ENCODE measurements at regions not wholly inside any gene's neighbourhood (a gene's known extent, or its start where the extent isn't known, plus 50 kb on each side); places are given as distances from the start of the nearest gene placed in this dataset.

DNA sequence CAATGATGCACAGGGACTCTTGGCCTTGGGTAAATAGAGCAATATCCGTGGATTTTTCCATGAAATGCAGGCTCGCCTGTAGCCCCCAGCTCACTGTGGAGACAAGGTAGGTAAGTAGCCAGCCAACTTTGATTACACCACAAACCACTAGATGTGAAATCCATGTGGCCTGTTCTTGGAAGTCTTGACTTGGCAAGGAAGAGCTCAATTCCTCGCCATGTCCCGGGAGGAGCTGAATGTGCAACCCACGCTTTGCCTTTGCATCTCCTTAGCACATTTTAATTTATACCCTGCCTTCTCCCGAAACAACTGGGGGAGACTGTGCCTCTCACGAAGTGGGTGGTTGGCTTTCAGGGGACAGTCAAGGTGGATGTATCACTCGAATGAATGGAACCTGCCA, 347.7 kb upstream of the MKI67 start:
- TF ChIP-seq POLR2A (IDR thresholded peaks at IDR 0.05) (no peak), CTCF (IDR thresholded peaks at IDR 0.05) (no peak)

All from uterus (tissue), 2 donors.